RWPE1 (cell line): ENCODE measurements at regions not wholly inside any gene's neighbourhood (a gene's known extent, or its start where the extent isn't known, plus 50 kb on each side); places are given as distances from the start of the nearest gene placed in this dataset.

ENCODE experiments used
- CTCF ChIA-PET: fragments of 350-600 bp; sonication (Branson Sonifier 250); formaldehyde crosslinking; extraction: SDS; loops from one replicate; lab custom pipeline; 2021; lab: Yijun Ruan, JAX
- POLR2A ChIA-PET: fragments of 400-600 bp; formaldehyde crosslinking; extraction: SDS; loops from one replicate; lab custom pipeline; 2020; ENCODE audit warnings: antibody characterized with exemption; ENCODE audit not compliant: low non-redundant PET; lab: Yijun Ruan, JAX
- DNase-seq: peaks from one replicate; pipeline ENCODE4 v3.0.0; 2012; ENCODE audit warnings: low spot score
- H3K27ac ChIP-seq: fragments of 450-650 bp; 2 replicates; pipeline ENCODE4 v1.5.1; 2017
- CTCF ChIP-seq: fragments of 450-650 bp; conservative IDR thresholded peaks from 2 replicates; pipeline ENCODE4 v1.5.1; 2017; ENCODE audit warnings: low read depth, mild to moderate bottlenecking

GRCh38 chr2:19839438-19839837 is 62.3 kb downstream of the TTC32 start:
- H3K27ac ChIP-seq, result no peak overlapping the region
- no peak for TF ChIP-seq CTCF
- POLR2A ChIA-PET, result no interaction called here
- DNase-seq, result no peak
- CTCF ChIA-PET, result no interaction called here

GRCh38 chr2:19838616-19839015 is 63.2 kb downstream of the TTC32 start:
- no peak for TF ChIP-seq CTCF
- no peak overlapping the region for H3K27ac ChIP-seq
- CTCF ChIA-PET, result no interaction called here
- no peak for DNase-seq
- POLR2A ChIA-PET, result no interaction called here

- no peak overlapping the region for H3K27ac ChIP-seq
- no peak for DNase-seq
- POLR2A ChIA-PET, result no interaction called here
- no peak for TF ChIP-seq CTCF
- CTCF ChIA-PET, result interaction anchor here (0.5 kb wide), 1 partner anchor 17 kb away, joined by 4 read pairs; no protein-coding TSS in a partner anchor
Measured at GRCh38 chr2:19837235-19837766, 64.5 kb downstream of the TTC32 start.

- no peak for TF ChIP-seq CTCF
- ChIA-PET POLR2A (no interaction called here), CTCF (no interaction called here)
- no peak overlapping the region for H3K27ac ChIP-seq
- no peak for DNase-seq
Measured at GRCh38 chr2:19835781-19836281, 66.0 kb downstream of the TTC32 start.

- no peak overlapping the region for H3K27ac ChIP-seq
- ChIA-PET CTCF (no interaction called here), POLR2A (no interaction called here)
- DNase-seq, result no peak
- TF ChIP-seq CTCF, result no peak
Measured at GRCh38 chr2:19833978-19834377, 67.8 kb downstream of the TTC32 start.

GRCh38 chr2:19829672-19830071 is 72.1 kb downstream of the TTC32 start:
- ChIA-PET CTCF (interaction anchor here (0.6 kb wide), 1 partner anchor 326 kb away, joined by 3 read pairs; no protein-coding TSS in a partner anchor), POLR2A (no interaction called here)
- no peak for DNase-seq
- TF ChIP-seq CTCF, result no peak
- H3K27ac ChIP-seq, result no peak overlapping the region
